IMR-90 (cell line): ENCODE measurements at regions not wholly inside any gene's neighbourhood (a gene's known extent, or its start where the extent isn't known, plus 50 kb on each side); places are given as distances from the start of the nearest gene placed in this dataset.

Experiments used
- CTCF ChIP-seq: conservative IDR thresholded peaks from 2 replicates; pipeline ENCODE4 v1.5.1; 2012; ENCODE audit warnings: mild to moderate bottlenecking, low read depth, low read length, improper control_type of control experiment
- MXI1 ChIP-seq: IDR thresholded peaks from 2 replicates; pipeline ENCODE4 v1.6.1; 2012; ENCODE audit warnings: low read depth, mild to moderate bottlenecking, low read length, moderate library complexity, borderline replicate concordance
- POLR2A ChIP-seq: IDR thresholded peaks from 2 replicates; pipeline ENCODE4 v1.6.1; 2012; ENCODE audit warnings: mild to moderate bottlenecking, low read depth, low read length
- USF2 ChIP-seq: fragments of 150-350 bp; IDR thresholded peaks from 2 replicates; pipeline ENCODE4 v1.6.1; 2017; ENCODE audit warnings: mild to moderate bottlenecking, antibody characterized with exemption, low read length, low read depth

- no peak for TF ChIP-seq USF2
- no peak for TF ChIP-seq CTCF
- no peak for TF ChIP-seq POLR2A
- TF ChIP-seq MXI1, result no peak
Observed at GRCh38 chr17:79437081-79437480, 173.8 kb downstream of the RBFOX3 start.
